SK-MEL-5 (cell line): ENCODE measurements at regions not wholly inside any gene's neighbourhood (a gene's known extent, or its start where the extent isn't known, plus 50 kb on each side); places are given as distances from the start of the nearest gene placed in this dataset.
A peak's percentile ranks its signal among the peaks of the same experiment; 100 is the strongest.

Experiments used
- DNase-seq: peaks from one replicate; pipeline ENCODE4 v3.0.0-alpha.2; 2016; ENCODE audit warnings: low read depth, low spot score
- in situ Hi-C: cut with HindIII; loops from 2 replicates; pipeline ENCODE4 v1.10.0; 2016; ENCODE audit warnings: low sequenced_read_pairs, high pct_unique_total_duplicates, low pct_unique_long_range_greater_than_20kb

DNA sequence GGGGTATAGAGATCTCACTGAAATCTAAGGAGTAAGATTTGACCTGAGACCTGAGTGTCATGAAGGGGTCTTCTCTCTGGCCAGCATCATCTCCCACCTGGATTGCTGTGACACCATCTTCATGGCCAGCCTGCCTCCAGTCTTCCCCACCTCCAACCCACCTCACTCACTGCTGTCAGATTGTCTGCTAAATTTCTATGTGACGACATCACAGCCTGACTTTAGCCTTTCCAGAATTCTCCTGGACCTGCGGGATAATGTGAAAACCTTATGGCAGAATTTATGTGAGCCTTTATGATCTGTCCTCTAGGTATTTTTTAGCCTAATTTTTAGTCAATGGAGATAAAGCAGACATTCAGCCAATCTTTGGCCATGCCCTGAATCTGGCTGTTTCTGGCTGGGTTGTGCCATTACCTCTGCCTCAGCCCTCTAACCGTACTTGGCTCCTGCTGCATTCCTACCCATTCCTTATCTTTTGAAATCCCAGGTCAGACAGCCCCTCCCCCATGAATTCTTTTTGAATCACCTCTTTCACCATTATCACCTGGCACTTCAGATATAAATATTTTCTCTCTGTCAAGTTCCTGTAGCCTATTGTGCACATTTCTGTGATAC, 66.4 kb upstream of the MMADHC start:
- in situ Hi-C loops, result no loop called here
- no peak for DNase-seq

DNA sequence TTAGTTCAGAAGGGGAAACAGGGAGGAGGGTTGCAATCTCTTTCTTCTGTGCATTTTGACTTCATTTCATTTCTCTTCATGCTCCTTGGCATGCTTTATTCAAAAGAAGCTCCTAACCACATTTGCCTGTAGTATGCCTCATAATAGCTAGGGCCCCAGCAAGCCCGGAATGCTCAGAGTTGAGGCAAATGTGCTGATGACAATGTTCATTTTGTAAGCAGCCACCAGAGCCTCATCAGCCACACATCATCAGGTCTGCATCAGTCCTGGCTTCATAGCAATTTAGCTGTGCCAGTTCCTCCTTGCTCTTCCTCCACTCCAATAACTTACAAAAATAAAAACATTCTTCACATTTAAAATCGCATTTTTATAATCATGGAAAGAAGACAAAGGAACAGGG, 65.4 kb upstream of the MMADHC start:
- in situ Hi-C loops, result no loop called here
- DNase-seq, result no peak

DNA sequence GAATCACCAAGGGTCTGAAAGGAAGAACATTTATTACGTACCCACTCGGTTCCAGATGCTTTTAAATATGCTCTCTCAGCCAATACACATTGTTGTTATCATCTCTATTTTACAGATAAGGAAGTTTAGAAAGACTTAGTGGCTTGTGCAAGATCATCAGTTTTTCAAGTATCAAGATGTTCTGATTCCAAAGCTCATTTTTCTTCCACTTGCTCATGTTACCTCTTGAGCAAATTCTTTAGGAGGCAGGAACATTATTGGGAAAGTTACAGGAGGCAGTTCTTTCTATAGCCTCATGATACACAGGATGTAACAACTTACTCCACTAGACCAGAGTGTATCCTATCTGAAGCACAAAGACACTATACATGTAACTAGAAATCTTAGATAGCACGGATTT, 65.0 kb upstream of the MMADHC start:
- in situ Hi-C loops, result no loop called here
- DNase-seq, result no peak

DNA sequence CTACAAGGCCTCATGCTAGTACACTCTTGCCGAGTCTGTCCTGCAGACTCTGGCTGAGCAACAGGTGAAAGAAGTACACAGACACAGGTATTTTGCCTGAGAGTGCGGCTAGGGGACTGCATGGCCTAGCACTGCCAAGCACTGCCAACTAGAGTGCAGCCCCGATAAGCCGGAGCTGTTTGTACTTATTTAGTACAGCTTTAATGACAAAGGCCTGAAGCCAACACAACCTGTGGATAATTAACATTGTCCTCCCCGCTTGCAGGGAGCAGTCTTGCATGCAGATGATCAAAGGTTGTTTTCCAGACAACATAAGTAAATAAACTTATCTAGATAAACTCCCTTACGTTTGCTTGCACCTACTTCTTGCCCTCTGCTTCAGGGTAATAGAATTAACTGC, 63.7 kb upstream of the MMADHC start:
- in situ Hi-C loops, result no loop called here
- DNase-seq, result no peak

DNA sequence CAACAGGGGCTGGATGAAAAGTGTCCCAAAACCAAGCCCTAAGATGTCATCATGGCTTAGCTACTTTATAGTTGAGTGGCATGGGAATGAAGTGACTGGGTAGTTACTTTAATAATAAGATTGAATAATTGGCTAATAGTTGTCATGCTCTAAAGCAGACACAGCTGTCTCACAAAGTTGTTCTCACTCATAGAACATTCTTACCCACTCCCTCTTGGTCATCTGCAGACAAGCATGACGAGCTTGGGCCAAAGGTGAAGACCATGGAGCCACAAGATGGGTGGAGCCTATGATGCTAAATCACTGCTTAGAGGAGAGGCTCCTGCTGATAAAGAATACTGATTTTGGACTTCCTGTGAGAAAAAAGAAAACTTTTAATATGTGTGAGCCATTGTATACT, 62.4 kb upstream of the MMADHC start:
- in situ Hi-C loops, result no loop called here
- DNase-seq, result no peak

DNA sequence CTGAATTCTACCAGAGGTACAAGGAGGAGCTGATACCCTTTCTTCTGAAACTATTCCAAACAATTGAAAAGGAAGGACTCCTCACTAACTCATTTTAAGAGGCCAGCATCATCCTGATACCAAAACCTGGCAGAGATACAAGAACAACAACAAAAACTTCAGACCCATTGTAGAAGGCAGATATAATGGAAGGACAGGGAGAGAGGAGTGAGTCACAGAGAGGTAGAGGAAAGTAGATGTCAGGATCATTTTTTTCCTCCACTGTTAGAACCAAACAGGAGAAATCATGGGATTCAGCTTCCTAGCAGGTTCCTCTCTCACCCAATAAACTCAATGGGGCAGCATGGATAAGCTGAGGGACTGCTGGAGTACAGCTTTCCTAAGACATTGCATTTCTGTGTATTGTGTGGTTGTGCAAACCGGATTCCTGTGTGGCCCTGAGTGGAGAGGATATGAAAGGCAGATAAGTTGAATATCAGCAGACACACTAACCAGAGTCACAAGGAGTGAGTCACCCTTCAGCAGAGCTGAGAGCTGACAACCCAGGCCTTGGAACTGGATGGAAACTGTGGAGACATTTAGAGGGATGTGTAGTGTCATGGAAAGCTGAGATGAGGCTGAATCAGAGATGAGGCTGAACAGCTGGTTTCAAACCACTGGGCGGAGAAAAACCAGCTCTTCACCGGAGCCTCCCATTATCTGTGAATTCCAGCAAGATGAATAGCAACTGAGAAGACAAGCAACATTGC, 60.9 kb upstream of the MMADHC start:
- in situ Hi-C loops, result no loop called here
- peak; percentile 92 for DNase-seq

DNA sequence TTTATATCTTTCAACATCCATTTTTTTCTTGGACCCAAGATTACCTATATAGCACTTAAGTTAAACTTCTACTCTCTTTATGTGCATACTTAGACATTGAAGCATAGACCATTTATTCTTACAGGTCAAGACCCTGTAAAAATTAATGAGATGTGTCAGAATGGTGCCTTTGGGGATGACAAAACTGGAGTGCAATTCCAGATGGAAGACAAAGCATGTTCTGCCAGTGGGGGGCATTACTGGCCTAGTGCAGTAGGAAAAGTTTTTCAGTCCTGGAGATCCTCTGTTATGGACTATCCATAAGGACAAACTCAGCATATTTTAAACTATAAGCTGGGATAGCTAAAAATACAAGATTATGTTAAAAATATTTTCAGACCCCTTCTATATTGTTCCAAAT, 57.8 kb upstream of the MMADHC start:
- in situ Hi-C loops, result no loop called here
- peak; percentile 51 for DNase-seq
